ENCODE measurements at regions not wholly inside any gene's neighbourhood (a gene's known extent, or its start where the extent isn't known, plus 50 kb on each side); places are given as distances from the start of the nearest gene placed in this dataset.
"Not testable (repeated sequence)": the region's sequence is repeated elsewhere in the genome, so short reads cannot be mapped to it uniquely, and the experiment has no call there.

DNA sequence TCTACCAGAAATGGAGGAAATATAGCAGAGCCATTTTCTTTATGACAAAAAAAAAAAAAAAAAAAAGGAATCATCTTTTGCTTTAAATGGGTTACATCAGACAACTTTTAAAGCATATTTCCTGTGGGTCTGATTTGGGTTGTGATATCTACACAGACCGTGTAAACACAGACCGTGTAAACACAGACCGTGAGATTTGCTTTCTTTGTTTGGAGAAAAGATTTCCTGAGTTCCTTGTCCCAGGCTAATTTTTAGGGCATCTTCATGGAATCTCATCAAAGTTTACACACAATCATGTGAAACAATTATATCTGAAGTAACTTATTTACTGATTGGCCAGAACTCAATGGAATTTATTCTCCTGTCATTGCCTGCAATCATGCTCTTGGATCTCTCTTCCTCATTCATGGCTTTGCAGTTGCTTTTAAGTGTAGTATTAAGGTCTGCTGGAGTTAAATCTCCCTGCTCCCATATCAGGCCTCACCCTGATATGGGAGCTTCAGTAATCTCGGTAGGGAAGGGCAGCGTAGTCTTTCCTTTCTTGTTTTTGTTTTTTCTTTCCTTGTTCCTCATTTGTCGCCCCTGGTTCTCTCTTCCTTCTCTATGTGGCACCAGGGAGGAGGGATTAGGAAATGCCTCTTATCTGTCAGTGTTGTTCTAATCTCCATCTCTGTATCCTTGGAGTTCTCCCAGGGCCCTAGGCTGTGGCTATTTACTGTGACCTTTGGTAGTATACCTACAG, 248.6 kb upstream of the JADE1 start:
- DNase-seq, result no peak

DNA sequence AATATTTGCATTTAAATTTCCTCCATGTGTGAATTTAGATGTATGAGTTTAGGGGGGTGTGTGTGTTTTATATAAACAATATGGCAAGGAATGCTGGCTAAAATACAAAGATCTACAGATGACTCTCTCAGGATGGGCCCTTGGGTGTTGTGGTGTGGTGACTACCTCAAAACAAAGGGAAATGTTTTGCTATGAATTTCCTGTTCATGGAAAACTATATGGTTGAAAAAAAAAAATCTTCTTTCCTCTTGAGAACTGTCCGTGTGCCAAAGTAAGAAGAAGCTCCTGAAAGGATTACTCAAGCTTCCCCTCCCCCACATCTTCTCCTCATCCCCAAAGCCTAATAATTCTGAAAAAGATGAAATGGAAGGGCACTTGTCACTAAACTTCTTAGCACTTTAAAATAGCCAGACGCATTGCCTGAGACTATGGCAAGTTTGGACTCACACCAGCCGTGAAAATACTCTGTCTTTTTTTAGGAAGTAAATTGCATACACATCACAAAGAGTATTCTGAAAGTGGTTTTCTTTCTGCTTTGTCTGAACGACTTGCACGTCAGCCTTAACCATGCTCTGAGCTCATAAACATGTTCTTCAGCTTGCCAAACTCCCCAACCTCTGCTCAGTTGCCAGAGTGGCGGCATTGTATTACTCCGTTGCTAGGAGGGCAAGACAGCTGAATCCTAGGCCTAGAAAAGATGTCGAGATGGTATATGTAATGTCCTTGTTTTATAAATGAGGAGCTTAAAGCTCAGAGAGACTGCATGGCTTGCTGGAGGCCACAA, 250.4 kb upstream of the JADE1 start:
- DNase-seq, result no peak

DNA sequence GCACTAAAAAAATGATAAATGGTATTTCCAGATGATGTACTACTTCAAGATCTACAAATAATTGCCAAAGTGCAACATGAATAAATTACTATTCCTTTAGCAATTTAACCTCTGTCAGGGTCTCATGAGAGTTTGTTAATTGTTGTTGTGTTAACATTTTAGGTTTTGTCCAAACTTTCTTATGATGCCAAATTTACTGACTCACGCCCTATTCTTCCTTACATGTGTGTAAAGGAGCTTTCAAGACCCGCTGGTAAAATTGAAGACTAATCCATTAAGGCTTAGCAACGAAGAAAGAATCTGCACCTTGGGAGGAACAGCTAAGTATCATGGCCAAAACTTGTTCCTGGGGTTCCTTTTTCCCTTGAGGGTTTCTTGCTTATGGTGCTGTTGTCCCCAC, 252.7 kb upstream of the JADE1 start:
- no peak for DNase-seq

DNA sequence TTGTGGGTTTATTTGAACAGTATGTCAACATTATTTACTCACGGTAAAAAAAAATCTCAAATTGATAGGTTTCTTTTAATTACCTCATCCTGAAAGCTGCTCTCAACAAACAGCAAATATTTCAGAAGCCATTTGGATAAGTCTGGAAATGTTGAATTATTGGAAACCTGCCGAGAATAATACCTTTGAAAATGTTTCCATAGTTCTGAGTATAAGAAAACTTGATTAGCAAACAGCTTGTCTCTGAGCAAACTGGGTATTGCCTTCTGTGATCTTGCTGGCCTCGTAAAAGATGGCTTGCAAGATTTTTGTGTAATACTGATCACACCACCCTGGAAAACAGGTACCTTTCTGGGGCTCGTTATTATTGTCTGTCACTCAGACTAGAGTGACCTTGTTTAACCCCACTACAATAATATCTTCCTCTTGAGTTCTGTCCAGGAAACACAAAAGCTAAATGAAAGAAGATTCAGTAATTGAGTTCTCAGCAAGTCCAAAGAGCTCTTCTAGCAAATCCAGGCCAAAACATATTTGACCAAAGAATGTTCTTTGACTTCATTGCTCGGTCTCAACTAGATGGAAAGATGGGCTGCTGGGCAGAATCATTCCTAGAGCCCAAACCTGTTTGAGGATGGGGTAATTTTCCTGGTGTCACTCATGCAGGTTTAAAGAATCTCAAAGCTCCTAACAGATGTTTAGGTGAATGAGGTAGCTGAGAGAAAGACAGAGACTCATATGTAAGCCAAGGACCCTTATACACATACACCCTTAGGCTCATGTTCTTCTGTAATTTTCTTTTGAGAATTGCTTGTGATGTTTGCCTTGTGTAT, 255.6 kb upstream of the JADE1 start:
- peak; percentile 15 to 36 for DNase-seq

DNA sequence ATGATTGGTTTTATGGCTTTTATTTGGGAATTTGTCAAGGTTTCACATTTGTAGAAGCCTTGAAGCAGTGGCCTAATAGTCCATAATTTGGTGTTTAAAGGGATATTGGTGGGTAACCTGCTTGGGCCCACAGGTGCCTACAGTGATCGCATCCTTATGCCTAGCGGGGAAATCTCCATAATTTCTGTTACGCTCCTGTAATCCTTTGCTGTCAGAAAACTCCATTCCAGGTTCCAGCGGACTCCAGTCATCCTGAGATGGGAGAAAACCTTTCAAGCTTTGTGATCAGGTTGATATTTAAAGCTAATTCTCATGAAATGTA, 257.0 kb upstream of the JADE1 start:
- no peak for DNase-seq

DNA sequence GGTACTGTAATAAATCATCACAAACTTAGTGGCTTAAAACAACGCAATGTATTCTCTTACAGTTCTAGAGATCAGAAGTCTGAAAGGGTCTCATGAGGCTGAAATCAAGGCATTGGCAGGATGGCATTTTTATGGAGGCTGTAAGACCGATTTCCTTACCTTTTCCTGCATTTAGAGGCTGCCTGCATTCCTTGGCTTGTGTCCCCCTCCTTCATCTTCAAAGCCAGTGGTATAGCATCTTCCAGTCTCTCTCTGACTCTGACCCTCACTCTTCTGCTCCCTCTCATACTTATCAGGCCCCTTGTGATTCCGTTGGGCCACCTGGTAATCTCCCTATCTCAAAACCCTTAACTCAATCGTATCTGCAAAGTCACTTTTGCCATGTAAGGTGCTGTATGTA, 258.2 kb upstream of the JADE1 start:
- DNase-seq, result no peak

DNA sequence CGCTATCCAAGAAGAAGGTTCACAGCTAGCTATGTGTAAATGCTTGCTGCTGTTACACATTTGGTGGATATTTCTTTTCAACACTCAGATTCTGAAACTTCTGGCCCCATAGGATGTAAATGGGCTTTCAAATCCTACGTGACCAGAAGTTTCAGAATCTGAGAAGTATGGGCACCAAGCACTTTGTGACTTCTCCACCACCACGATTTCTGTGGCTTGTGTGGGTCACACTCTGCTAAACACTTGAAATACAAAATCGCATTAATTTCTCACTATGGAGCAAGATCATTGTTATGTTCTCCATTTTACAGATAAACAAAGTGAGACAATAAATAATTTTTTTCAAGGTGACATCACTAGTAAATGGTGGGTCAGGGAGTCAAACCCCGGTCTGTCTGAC, 259.4 kb upstream of the JADE1 start:
- DNase-seq, result no peak

DNA sequence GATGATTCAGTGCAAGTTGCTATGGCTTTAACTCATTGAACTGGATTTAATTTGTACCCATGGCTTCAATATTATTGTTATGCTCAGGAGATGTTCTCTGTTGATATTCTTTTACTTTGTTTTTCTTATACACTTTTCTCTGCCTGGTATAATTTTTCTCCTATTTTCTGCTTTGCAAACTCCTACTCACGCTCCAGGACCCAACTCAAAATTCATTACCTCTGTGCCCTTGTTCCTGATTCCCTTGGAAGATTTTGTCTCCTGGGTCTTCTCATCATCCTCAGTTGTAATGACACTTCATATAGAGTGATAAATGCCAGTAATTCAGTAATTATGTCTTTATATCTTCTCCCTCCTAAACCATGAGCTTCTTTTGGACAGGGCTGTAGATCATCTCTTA, 259.9 kb upstream of the JADE1 start:
- DNase-seq, result no peak

DNA sequence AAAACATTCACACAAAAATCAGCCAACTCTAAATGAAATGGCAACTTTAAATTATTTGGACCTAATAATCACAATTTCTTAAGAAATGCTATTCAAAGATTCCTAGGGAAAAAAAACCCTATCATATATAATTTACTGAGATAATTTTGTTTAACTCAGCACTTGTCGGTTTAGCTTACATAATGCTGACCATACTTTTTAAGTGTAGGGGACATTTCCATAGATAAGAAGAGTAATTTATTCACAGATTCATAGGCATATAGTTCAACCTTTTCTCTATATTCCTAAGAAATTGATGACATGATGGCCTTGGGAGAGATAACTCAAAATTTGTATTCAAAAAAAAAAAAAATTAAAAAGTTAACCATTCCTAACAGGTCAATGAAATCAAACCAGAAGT, 260.8 kb upstream of the PGRMC2 start:
- DNase-seq, result no peak

DNA sequence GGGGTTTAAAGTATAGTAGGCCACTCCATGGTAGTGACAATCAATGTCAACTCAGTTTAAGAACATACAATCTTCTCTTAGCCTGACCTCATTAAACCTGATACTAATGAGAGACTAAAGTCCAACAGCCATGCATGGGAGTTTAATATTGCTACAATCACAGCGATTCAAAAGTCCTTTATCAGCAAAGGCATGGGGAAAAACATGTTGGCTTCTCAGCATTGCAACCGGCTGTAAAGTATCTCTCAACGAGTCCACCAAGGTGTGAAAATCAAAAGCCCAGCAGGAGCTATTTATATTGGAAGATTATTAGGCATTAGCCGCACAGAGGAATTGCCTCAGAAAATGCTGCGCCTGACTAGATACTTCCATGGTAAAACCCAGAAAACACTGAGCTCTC, 256.7 kb upstream of the PGRMC2 start:
- DNase-seq, result no peak

DNA sequence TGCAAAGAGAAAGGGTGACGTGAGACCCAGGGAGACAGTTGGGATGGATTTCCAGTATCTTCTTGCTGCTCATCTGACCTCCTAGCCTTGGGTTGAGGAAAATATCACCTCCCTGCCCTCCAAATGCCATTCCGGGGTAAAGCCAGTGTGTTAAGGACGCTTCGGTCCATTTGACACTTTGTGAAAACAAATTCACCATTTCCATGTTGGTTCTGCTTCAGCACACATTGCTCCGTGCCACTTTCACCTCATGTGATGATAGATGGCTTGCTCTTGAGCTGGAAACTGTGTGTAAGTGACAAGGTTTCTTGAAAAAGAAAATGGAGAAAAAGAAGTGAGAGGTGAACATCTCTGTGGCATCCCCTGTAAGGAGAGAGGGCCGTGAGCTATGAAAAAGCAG, 256.1 kb upstream of the PGRMC2 start:
- DNase-seq, result no peak

DNA sequence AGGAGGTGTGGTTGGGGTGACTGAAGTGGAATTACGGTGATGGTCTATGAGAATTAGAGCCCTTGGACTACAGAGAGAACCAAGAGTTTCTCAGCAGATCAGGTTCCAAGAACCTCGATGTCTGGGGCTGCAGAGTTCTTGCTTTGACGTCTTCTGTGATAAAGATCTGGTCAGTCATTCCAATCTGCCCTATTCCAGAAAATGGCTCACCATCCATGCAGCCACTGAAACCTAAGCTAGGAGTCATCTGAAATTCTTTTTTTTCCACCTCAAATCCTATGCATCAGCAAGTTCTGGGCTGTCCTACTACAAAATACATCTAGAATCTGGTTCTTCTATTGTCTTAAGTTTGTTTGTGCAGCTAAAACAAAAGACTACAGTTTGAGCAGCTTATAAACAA, 254.4 kb upstream of the PGRMC2 start:
- DNase-seq, result no peak

DNA sequence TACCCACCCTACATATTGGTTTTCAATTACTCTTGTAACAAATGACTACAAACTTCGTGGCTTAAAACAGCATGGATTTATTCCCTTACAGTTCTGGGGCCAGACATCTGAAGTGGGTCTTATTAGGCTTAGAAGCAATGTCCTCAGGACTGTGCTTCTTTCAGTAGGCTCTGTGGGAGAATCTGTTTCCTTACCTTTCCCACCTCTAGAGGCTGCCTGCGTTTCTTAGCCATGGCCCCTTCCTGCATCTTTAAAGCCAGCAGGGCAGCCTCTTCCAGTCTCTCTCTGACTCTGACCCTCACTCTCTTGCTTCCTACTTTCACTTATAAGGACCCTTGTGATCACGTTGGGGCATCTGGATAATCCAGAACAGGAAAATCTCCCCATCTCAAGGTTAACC, 252.5 kb upstream of the PGRMC2 start:
- no peak for DNase-seq

DNA sequence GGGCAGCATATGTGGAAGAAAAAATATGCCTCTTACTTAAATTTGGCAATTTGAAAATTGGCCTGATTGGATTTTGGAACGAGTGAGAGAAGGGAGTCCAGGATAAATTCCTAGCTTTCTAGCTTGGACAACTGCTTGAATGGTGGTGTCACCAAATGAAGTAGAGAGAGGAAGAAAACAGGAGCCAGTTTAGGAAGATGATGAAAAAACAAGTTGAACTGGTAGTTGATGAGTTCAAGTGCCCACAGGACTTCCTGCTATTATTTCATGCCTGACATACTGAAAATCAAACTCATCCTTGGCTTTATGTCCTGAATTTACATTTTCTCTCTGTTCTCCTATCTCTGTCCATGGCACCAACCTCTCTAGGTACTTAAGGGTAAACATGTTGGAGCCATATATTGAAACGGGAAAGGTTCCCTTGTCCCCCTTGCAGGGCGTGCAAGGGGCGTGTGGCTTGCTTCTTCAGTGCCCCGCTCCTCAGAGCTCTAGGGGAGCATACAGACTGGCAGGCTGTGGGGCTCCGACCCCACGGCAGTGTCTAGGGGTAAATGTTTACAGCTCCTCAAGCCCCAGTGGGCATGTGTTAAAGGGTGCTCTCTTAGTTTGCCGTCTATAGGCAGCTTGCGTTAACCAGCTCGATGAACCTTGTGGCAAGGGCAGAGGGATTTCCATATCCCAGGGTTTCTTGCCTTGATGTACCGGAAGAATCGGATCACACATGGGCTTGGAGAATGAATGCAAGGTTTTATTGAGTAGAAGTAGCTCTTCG, 250.7 kb upstream of the PGRMC2 start:
- DNase-seq, result no peak

DNA sequence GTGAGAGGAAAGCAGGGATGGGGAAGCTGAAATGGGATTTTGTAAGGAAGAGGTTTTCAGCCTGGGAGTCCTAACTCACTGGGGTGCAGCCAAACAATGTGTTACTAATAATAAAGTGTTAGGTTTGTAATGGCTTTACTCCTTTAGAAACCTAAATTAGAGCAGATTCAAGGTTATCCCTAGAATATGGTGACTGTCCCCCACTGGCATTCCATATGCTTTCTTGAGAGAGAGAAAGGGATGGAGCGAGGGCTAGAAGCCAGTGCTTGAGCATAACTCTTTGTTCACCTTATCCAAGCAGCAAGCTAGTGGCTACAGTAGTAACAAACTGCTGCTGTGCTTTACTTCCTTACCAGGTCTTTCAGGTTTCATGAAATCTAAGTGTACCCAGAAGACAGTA, 249.1 kb upstream of the PGRMC2 start:
- no peak for DNase-seq

DNA sequence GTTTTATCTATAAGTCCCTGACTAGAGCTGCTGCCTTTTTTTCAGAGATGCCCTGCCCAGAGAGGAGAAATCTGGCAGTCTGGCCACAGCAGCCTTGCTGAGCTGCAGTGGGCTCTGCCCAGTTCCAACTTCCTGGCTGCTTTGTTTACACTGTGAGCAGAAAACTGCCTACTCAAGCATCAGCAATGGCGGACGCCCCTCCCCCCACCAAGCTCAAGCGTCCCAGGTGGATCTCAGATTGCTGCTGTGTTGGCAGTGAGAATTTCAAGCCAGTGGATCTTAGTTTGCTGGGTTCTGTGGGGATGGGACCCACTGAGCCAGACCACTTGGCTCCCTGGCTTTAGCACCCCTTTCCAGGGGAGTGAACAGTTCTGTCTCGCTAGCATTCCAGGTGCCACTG, 247.9 kb upstream of the PGRMC2 start:
- not testable (repeated sequence) for DNase-seq

DNA sequence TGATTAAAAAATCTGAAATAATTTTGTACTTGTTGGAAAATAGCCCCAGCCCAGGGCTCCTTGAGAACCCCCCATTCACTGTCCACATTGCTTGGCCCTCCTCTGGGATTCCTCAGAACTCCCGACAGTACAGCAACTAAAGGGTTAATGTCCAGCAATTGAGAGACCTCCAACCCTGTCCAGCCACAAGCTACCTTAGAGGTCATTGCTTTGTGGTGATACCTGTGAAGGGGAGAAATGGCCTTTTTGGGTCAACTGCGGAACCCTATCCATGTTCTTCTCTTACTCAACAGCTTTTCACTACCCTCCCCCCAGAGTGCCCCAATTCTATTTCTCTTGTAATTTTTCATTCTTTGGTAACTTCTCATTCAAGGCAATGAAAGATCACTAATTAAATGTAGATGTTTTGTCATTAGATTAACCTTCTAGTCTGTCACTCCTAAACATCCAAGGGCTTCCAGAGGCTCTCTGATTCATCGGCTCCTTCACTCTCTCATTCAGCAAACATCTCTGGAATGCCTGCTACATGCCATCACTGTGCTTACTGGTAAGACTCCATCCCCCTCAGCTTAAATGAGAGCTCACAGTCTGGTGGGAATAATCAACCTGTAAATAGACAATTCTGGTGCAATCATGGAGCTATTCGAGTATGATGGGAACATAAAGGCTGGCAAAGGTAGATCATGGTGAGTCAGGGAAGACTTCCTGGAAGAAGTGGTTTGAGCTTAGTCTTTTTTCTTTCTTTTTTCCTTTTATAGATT, 241.4 kb upstream of the PGRMC2 start:
- no peak for DNase-seq

DNA sequence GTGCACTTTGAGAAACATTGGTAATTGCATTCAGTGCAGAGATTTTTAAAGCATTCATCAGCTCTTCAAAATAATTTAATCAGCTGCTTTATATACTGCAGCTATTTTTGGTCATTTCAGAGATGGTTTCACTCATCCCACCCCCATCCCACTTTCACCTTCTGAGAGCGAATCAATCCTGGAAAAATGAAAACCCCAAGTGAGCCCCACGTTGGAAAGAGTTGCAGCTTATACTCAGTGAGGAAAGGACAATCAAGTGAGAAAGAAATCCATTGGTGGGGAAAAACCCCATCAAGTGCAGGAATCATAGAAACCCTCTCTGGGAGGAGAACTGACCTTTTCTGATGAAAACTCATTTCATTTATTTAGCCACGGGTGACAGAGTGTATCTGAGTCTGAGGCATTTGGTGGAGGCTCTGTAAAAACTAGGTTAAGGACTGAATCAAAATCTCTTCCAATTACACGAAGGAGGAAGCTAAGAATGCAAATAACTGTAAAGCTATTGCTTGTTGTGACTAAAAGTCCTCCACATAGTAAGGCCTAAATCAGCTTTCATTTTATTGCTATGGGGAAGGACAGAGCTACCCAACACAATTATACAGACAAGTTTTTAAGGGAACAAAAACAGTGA, 240.4 kb upstream of the PGRMC2 start:
- no peak for DNase-seq

DNA sequence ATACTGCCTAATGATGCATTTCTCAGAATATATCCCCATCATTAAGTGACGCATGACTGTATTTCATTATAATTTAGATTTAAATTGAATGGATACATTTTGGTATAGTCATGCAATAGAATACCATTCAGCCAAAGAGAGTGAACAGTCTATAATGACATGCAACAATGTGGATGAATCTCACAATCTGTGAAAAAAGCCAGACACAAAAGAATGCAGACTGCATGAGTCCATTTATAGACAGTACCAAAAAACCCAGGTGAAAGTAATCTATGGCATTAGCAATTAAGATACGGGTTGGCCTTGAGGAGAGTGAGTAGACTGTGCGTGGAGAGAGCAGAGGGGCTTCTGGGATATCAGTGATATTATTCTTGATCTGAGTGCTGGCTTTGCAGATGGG, 239.7 kb upstream of the PGRMC2 start:
- no peak for DNase-seq

DNA sequence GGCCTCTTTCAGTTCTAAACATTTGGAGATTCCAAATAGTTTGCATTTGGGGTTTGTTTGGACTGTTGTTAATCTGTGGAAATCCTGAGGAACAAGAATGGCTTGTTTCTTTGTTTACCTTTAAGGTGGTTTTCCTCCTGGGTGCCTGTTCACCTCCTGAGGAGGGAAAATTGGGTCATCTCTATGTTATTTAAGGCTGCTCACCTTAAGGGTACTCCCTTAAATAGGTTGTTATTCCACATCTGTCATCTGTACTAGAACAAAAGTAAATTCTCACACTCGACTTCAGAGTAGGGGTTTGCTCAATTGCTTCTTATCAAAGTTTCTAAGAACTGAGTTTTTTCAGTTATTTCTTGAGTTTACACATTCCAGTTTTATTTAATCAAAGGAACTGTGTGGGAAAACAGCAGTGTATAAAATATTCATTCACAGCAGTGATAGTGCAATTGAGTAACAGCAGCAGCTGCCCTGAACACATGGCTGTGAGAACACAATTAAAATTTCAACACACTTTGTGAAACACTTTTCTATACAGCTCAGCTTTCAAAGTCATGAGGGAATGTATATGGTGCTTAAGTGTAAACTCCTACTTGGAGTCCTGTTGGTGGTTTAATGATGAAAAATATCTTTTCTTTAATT, 238.5 kb upstream of the PGRMC2 start:
- no peak for DNase-seq

DNA sequence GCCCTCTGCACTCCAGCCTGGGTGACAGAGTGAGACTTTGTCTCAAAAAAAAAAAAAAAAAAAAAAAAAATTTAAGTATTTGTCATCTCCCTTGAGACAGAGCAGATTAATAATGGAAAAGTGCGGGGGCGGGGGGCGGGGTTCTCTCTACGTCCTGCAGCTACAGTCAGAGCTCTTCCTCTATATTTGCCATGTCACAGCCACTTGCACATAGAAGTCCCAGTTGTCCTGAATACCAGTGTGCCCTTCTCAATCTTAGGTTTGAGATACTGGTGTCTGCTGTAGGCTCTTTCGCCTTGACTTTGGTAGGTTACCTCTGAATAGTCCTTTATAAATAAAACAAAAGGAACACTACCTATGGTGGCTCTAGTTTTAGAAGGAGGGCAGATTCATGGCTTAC, 237.8 kb upstream of the PGRMC2 start:
- DNase-seq, result no peak

Data from NCI-H524 (cell line).